ENCODE measurements at regions not wholly inside any gene's neighbourhood (a gene's known extent, or its start where the extent isn't known, plus 50 kb on each side); places are given as distances from the start of the nearest gene placed in this dataset.

DNA sequence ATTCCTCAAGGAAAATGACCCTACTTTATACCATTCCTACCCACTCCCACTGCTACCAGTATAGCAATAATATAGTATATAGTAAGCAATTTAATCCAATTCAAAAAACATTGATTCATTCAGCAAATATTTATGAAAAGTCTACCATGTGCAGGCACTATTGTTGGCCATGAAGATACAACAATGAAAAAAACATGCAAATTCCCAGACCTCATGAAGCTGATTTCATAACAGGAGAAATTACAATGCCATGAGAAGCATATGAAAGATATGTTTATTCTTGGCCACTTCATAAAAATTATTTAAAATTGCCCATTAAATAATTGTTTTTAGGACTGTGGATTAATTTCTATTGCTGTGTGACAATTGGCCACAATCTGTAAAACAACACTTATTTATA is 315.8 kb upstream of the COL8A1 start:
- DNase-seq (no peak), ATAC-seq (no peak)

DNA sequence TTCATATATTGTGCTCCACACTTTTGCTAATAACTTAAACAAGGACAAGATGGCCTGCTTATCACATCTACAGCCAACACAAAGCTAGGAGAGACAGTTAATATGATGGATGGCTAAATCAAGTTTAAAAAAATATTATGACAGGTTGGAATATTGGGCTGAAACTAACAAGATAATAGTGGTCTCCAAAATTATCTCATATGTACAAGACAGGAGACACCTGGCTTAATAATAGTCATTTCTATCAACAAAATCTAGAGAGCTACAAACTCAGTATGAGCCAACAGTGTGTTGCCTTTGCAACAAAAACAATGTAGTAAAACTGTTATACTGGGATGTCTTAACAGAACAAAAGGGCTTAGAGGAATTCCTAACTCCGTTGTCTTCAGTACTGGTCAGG is 317.1 kb upstream of the COL8A1 start:
- H3K4me3 ChIP-seq = no peak overlapping the region
- no peak for DNase-seq
- no peak for ATAC-seq
- no peaks in the 10 kb centered on the region for H3K4me1 ChIP-seq
- H3K27ac ChIP-seq = no peak overlapping the region
- no peaks in the 10 kb centered on the region for H3K27me3 ChIP-seq
- no peaks in the 10 kb centered on the region for H3K9me3 ChIP-seq
- H3K36me3 ChIP-seq = no peaks in the 10 kb centered on the region
- 69 to 73% methylated on average over 1 of the region's 1 CpG for WGBS, 2 donors
- intact Hi-C loops (cut with DNase I) = no loop called here
- TF ChIP-seq, protein P1, sequence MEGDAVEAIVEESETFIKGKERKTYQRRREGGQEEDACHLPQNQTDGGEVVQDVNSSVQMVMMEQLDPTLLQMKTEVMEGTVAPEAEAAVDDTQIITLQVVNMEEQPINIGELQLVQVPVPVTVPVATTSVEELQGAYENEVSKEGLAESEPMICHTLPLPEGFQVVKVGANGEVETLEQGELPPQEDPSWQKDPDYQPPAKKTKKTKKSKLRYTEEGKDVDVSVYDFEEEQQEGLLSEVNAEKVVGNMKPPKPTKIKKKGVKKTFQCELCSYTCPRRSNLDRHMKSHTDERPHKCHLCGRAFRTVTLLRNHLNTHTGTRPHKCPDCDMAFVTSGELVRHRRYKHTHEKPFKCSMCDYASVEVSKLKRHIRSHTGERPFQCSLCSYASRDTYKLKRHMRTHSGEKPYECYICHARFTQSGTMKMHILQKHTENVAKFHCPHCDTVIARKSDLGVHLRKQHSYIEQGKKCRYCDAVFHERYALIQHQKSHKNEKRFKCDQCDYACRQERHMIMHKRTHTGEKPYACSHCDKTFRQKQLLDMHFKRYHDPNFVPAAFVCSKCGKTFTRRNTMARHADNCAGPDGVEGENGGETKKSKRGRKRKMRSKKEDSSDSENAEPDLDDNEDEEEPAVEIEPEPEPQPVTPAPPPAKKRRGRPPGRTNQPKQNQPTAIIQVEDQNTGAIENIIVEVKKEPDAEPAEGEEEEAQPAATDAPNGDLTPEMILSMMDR (IDR thresholded peaks at IDR 0.05) = no peak

More for the DNA sequence above, 315.8 kb upstream of the COL8A1 start:
- H3K27me3 ChIP-seq = no peaks in the 10 kb centered on the region
- TF ChIP-seq, protein P1 (IDR thresholded peaks at IDR 0.05) = no peak
- no peak overlapping the region for H3K4me3 ChIP-seq
- H3K27ac ChIP-seq = no peak overlapping the region
- intact Hi-C loops (cut with DNase I) = no loop called here
- no peaks in the 10 kb centered on the region for H3K9me3 ChIP-seq
- no peaks in the 10 kb centered on the region for H3K36me3 ChIP-seq
- no peaks in the 10 kb centered on the region for H3K4me1 ChIP-seq

GRCh38 chr3:99319961-99320360 is 318.4 kb upstream of the COL8A1 start:
- no peaks in the 10 kb centered on the region for H3K4me1 ChIP-seq
- no peak for ATAC-seq
- H3K9me3 ChIP-seq = no peaks in the 10 kb centered on the region
- H3K27me3 ChIP-seq = no peaks in the 10 kb centered on the region
- intact Hi-C loops (cut with DNase I) = no loop called here
- 49 to 60% methylated on average over 2 of the region's 2 CpGs for WGBS, 2 donors
- no peaks in the 10 kb centered on the region for H3K36me3 ChIP-seq
- H3K4me3 ChIP-seq = no peak overlapping the region
- TF ChIP-seq, protein P1 (IDR thresholded peaks at IDR 0.05) = no peak
- no peak for DNase-seq
- no peak overlapping the region for H3K27ac ChIP-seq

GRCh38 chr3:99319450-99319849 is 318.9 kb upstream of the COL8A1 start:
- 56 to 67% methylated on average over 1 of the region's 1 CpG for WGBS, 2 donors
- Histone ChIP-seq H3K4me3 (no peak overlapping the region), H3K27me3 (no peaks in the 10 kb centered on the region), H3K4me1 (no peaks in the 10 kb centered on the region), H3K9me3 (no peaks in the 10 kb centered on the region), H3K27ac (no peak overlapping the region), H3K36me3 (no peaks in the 10 kb centered on the region)
- DNase-seq (no peak), ATAC-seq (no peak)
- intact Hi-C loops (cut with DNase I) = no loop called here
- TF ChIP-seq, protein P1 (IDR thresholded peaks at IDR 0.05) = no peak

- Histone ChIP-seq H3K4me1 (no peaks in the 10 kb centered on the region), H3K27me3 (no peaks in the 10 kb centered on the region), H3K4me3 (no peak overlapping the region), H3K27ac (no peak overlapping the region), H3K9me3 (peaks cover 0 to 1% (median 0%) of the 10 kb centered on the region in 11 donors), H3K36me3 (no peaks in the 10 kb centered on the region)
- no peak for DNase-seq
- TF ChIP-seq, protein P1 (IDR thresholded peaks at IDR 0.05) = no peak
- ATAC-seq = peak in 1 of 8 donors; percentile 55
- intact Hi-C loops (cut with DNase I) = no loop called here
- 48 to 54% methylated on average over 2 of the region's 2 CpGs for WGBS, 2 donors
These were observed 321.2 kb upstream of the COL8A1 start for GRCh38 chr3:99317201-99317600.

Measured in heart right ventricle (tissue), 16 donors.